Neural cell (in vitro differentiated cells): ENCODE measurements at regions not wholly inside any gene's neighbourhood (a gene's known extent, or its start where the extent isn't known, plus 50 kb on each side); places are given as distances from the start of the nearest gene placed in this dataset.

Experiments
- H2AFZ ChIP-seq: fragments of 200-600, 300-800 bp; sonication (generic), shearing (Covaris generic); 2 replicates; pipeline ENCODE4 v1.6.0; 2014; ENCODE audit warnings: low read depth, mild to moderate bottlenecking, antibody characterized with exemption, low read length, moderate library complexity
- H3F3A ChIP-seq: fragments of 200-600 bp; shearing (Covaris generic); 2 replicates; pipeline ENCODE4 v1.6.1; 2016; ENCODE audit warnings: mild to moderate bottlenecking, moderate library complexity, mixed read lengths, antibody characterized with exemption, low read length; ENCODE audit not compliant: insufficient read depth, poor library complexity, severe bottlenecking
- H3K27ac ChIP-seq: fragments of 200-600, 300-800 bp; sonication (generic), shearing (Covaris generic); 2 replicates; pipeline ENCODE4 v1.5.1; 2014; ENCODE audit warnings: mild to moderate bottlenecking, low read length, moderate library complexity
- H3K27me3 ChIP-seq: fragments of 300-800, 200-600 bp; sonication (generic), shearing (Covaris generic); 2 replicates; pipeline ENCODE4 v1.6.0; 2014; ENCODE audit warnings: mild to moderate bottlenecking, low read depth, low read length, moderate library complexity; ENCODE audit not compliant: insufficient read depth
- H3K36me3 ChIP-seq: fragments of 300-800, 200-600 bp; sonication (generic), shearing (Covaris generic); 2 replicates; pipeline ENCODE4 v1.5.1; 2014; ENCODE audit warnings: mild to moderate bottlenecking, antibody characterized with exemption, low read length, moderate library complexity; ENCODE audit not compliant: insufficient read depth
- H3K4me2 ChIP-seq: fragments of 300-800, 200-600 bp; sonication (generic), shearing (Covaris generic); 2 replicates; pipeline ENCODE4 v1.6.0; 2014; ENCODE audit warnings: mild to moderate bottlenecking, low read length
- H3K4me3 ChIP-seq: fragments of 300-800, 200-600 bp; sonication (generic), shearing (Covaris generic); 2 replicates; pipeline ENCODE4 v1.5.1; 2014; ENCODE audit warnings: mild to moderate bottlenecking, low read length, moderate library complexity
- H3K79me2 ChIP-seq: fragments of 200-600 bp; shearing (Covaris generic); replicated peaks from 2 replicates; pipeline ENCODE4 v1.6.0; 2014; ENCODE audit warnings: mild to moderate bottlenecking, low read length, moderate library complexity; ENCODE audit not compliant: insufficient read depth
- H3K9ac ChIP-seq: fragments of 300-800, 200-600 bp; sonication (generic), shearing (Covaris generic); 2 replicates; pipeline ENCODE4 v1.6.1; 2016; ENCODE audit warnings: mild to moderate bottlenecking, low read length, mixed read lengths
- H3K9me2 ChIP-seq: fragments of 200-600 bp; shearing (Covaris generic); 2 replicates; pipeline ENCODE4 v1.6.1; 2016; ENCODE audit warnings: mild to moderate bottlenecking, low read length, mixed read lengths; ENCODE audit not compliant: insufficient read depth
- H3K9me3 ChIP-seq: fragments of 200-600, 300-800 bp; sonication (generic), shearing (Covaris generic); 2 replicates; pipeline ENCODE4 v1.6.1; 2016; ENCODE audit warnings: mild to moderate bottlenecking, mixed run types, low read length, moderate library complexity, mixed read lengths
- H4K20me1 ChIP-seq: fragments of 200-600 bp; shearing (Covaris generic); 2 replicates; pipeline ENCODE4 v1.6.1; 2016; ENCODE audit warnings: mild to moderate bottlenecking, mixed run types; ENCODE audit not compliant: insufficient read depth
- EP300 ChIP-seq: fragments of 450-650 bp; conservative IDR thresholded peaks from 2 replicates; pipeline ENCODE4 v1.6.1; 2014; ENCODE audit warnings: antibody characterized with exemption, mild to moderate bottlenecking, moderate library complexity; ENCODE audit not compliant: poor library complexity, severe bottlenecking
- EZH2 ChIP-seq: fragments of 200-600, 300-800 bp; shearing (Covaris generic), sonication (generic); IDR thresholded peaks from 2 replicates; pipeline ENCODE4 v1.6.1; 2014; ENCODE audit warnings: antibody characterized with exemption, low read length, borderline replicate concordance, mild to moderate bottlenecking; ENCODE audit not compliant: insufficient read depth, poor library complexity, severe bottlenecking
- MXI1 ChIP-seq: fragments of 450-650 bp; conservative IDR thresholded peaks from 2 replicates; pipeline ENCODE4 v1.6.1; 2014; ENCODE audit warnings: antibody characterized with exemption, mild to moderate bottlenecking; ENCODE audit not compliant: poor library complexity, severe bottlenecking
- POLR2AphosphoS5 ChIP-seq: IDR thresholded peaks from 2 replicates; pipeline ENCODE4 v1.6.1; 2012
- RAD21 ChIP-seq: fragments of 450-650 bp; conservative IDR thresholded peaks from 2 replicates; pipeline ENCODE4 v1.6.1; 2014; ENCODE audit warnings: antibody characterized with exemption, mild to moderate bottlenecking, moderate library complexity
- REST ChIP-seq: IDR thresholded peaks from 2 replicates; pipeline ENCODE4 v1.6.1; 2012; ENCODE audit warnings: borderline replicate concordance
- SMC3 ChIP-seq: fragments of 450-650 bp; conservative IDR thresholded peaks from 2 replicates; pipeline ENCODE4 v1.6.1; 2014; ENCODE audit warnings: antibody characterized with exemption, mild to moderate bottlenecking, moderate library complexity; ENCODE audit not compliant: poor library complexity
- TAF1 ChIP-seq: IDR thresholded peaks from 2 replicates; pipeline ENCODE4 v1.6.1; 2012; ENCODE audit warnings: low read depth
- TF ChIP-seq, protein P1 (sequence below): fragments of 450-650 bp; IDR thresholded peaks from 2 replicates; pipeline ENCODE4 v1.5.1; 2014; ENCODE audit warnings: antibody characterized with exemption, mild to moderate bottlenecking, moderate library complexity; ENCODE audit not compliant: poor library complexity, severe bottlenecking

- Histone ChIP-seq H3K27me3 (peaks cover 3% of the 10 kb centered on the region), H3K9me3 (no peaks in the 10 kb centered on the region), H4K20me1 (no peaks in the 10 kb centered on the region), H3K4me2 (no peak overlapping the region), H2AFZ (no peak overlapping the region), H3K9me2 (no peaks in the 10 kb centered on the region), H3F3A (no peaks in the 10 kb centered on the region), H3K27ac (no peak overlapping the region), H3K9ac (no peak overlapping the region), H3K4me3 (no peak overlapping the region), H3K36me3 (no peaks in the 10 kb centered on the region), H3K79me2 (no peaks in the 10 kb centered on the region)
- TF ChIP-seq MXI1 (no peak), REST (no peak), POLR2AphosphoS5 (no peak), RAD21 (no peak)
- TF ChIP-seq, protein P1, sequence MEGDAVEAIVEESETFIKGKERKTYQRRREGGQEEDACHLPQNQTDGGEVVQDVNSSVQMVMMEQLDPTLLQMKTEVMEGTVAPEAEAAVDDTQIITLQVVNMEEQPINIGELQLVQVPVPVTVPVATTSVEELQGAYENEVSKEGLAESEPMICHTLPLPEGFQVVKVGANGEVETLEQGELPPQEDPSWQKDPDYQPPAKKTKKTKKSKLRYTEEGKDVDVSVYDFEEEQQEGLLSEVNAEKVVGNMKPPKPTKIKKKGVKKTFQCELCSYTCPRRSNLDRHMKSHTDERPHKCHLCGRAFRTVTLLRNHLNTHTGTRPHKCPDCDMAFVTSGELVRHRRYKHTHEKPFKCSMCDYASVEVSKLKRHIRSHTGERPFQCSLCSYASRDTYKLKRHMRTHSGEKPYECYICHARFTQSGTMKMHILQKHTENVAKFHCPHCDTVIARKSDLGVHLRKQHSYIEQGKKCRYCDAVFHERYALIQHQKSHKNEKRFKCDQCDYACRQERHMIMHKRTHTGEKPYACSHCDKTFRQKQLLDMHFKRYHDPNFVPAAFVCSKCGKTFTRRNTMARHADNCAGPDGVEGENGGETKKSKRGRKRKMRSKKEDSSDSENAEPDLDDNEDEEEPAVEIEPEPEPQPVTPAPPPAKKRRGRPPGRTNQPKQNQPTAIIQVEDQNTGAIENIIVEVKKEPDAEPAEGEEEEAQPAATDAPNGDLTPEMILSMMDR = no peak
Measured at GRCh38 chr1:47576758-47577115, 138.9 kb downstream of the FOXD2 start.

GRCh38 chr1:47577303-47578025 lies 139.6 kb downstream of the FOXD2 start:
- Histone ChIP-seq H3K4me3 (no peak overlapping the region), H3K36me3 (no peaks in the 10 kb centered on the region), H2AFZ (no peak overlapping the region), H3K79me2 (no peaks in the 10 kb centered on the region), H3K4me2 (no peak overlapping the region), H3K27ac (no peak overlapping the region), H3K9me3 (no peaks in the 10 kb centered on the region), H3K9me2 (no peaks in the 10 kb centered on the region), H4K20me1 (no peaks in the 10 kb centered on the region), H3F3A (no peaks in the 10 kb centered on the region), H3K27me3 (peaks cover 3% of the 10 kb centered on the region), H3K9ac (no peak overlapping the region)
- TF ChIP-seq RAD21 (no peak), REST (no peak), MXI1 (no peak), EZH2 (no peak), SMC3 (no peak), EP300 (no peak), TAF1 (no peak), POLR2AphosphoS5 (no peak)
- TF ChIP-seq, protein P1 = no peak
